ENCODE measurements at regions not wholly inside any gene's neighbourhood (a gene's known extent, or its start where the extent isn't known, plus 50 kb on each side); places are given as distances from the start of the nearest gene placed in this dataset.

- no peak overlapping the region for H3K4me3 ChIP-seq (replicated peaks; ENCODE audit: low read depth, low read length)
- TF ChIP-seq, protein P1, sequence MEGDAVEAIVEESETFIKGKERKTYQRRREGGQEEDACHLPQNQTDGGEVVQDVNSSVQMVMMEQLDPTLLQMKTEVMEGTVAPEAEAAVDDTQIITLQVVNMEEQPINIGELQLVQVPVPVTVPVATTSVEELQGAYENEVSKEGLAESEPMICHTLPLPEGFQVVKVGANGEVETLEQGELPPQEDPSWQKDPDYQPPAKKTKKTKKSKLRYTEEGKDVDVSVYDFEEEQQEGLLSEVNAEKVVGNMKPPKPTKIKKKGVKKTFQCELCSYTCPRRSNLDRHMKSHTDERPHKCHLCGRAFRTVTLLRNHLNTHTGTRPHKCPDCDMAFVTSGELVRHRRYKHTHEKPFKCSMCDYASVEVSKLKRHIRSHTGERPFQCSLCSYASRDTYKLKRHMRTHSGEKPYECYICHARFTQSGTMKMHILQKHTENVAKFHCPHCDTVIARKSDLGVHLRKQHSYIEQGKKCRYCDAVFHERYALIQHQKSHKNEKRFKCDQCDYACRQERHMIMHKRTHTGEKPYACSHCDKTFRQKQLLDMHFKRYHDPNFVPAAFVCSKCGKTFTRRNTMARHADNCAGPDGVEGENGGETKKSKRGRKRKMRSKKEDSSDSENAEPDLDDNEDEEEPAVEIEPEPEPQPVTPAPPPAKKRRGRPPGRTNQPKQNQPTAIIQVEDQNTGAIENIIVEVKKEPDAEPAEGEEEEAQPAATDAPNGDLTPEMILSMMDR (IDR thresholded peaks at IDR 0.05; ENCODE audit: low read depth, low read length, missing control alignments), result no peak
- no peak for DNase-seq (ENCODE audit: extremely low read depth, low read depth)
Measured at GRCh38 chr7:36017111-36017510, 135.9 kb upstream of the EEPD1 start.

- no peak for DNase-seq (ENCODE audit: extremely low read depth, low read depth)
- no peak overlapping the region for H3K4me3 ChIP-seq (replicated peaks; ENCODE audit: low read depth, low read length)
- TF ChIP-seq, protein P1 (IDR thresholded peaks at IDR 0.05; ENCODE audit: low read depth, low read length, missing control alignments), result no peak
Measured at GRCh38 chr7:36018816-36019484, 134.1 kb upstream of the EEPD1 start.

DNA sequence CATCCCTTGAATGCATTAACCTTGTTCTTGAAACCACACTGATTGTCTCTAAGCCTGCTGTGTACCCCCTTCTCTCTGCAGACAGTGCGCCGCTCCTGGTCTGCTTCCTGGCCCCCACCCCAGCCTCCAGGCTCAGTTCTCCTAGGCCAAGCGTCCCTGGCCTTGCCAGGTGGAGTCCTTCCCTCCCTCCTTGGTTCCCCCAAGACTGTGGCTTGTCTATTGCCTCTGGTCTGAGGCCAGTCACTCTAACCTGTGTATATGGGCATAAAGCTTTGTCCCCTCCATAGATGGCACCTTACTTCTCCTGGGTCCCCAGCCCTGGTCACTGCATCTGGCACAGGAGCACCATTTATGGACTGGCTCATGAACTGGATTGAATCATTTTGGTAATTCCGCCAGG is 133.5 kb upstream of the EEPD1 start:
- H3K4me3 ChIP-seq (replicated peaks; ENCODE audit: low read depth, low read length), result no peak overlapping the region
- TF ChIP-seq, protein P1 (IDR thresholded peaks at IDR 0.05; ENCODE audit: low read depth, low read length, missing control alignments), result no peak
- DNase-seq (ENCODE audit: extremely low read depth, low read depth), result no peak

GRCh38 chr7:36019980-36020379 is 133.1 kb upstream of the EEPD1 start:
- TF ChIP-seq, protein P1 (IDR thresholded peaks at IDR 0.05; ENCODE audit: low read depth, low read length, missing control alignments), result no peak
- DNase-seq (ENCODE audit: extremely low read depth, low read depth), result no peak
- no peak overlapping the region for H3K4me3 ChIP-seq (replicated peaks; ENCODE audit: low read depth, low read length)

GRCh38 chr7:36021367-36021766 is 131.7 kb upstream of the EEPD1 start:
- TF ChIP-seq, protein P1 (IDR thresholded peaks at IDR 0.05; ENCODE audit: low read depth, low read length, missing control alignments), result peak; percentile 57
- no peak overlapping the region for H3K4me3 ChIP-seq (replicated peaks; ENCODE audit: low read depth, low read length)
- peak; percentile 6 for DNase-seq (ENCODE audit: extremely low read depth, low read depth)

- H3K4me3 ChIP-seq (replicated peaks; ENCODE audit: low read depth, low read length), result no peak overlapping the region
- TF ChIP-seq, protein P1 (IDR thresholded peaks at IDR 0.05; ENCODE audit: low read depth, low read length, missing control alignments), result no peak
- DNase-seq (ENCODE audit: extremely low read depth, low read depth), result no peak
Measured at GRCh38 chr7:36021917-36022550, 131.0 kb upstream of the EEPD1 start.

All from HFF-Myc (cell line).